ENCODE measurements at regions not wholly inside any gene's neighbourhood (a gene's known extent, or its start where the extent isn't known, plus 50 kb on each side); places are given as distances from the start of the nearest gene placed in this dataset.

DNA sequence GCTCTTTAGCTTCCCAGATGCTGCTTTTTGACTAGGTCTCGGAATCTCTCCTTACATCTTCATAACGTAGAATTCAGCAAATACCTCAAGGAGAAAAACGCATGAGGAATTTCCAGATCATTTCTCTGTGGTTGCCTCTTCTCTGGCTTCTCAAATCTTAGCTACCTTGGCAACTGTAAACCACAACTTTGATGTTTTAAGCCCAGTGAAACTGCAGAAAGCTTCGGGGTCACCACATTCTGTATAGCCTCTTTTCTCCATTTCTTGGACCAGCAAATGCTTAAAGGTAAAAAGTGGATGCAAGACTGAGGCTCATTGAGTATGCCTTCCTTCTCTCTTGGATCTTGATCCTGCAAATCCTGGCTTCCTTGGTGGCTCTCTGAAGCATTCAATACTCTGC lies 125.5 kb upstream of the FBXL4 start:
- DNase-seq (ENCODE audit: low read depth), result no peak

DNA sequence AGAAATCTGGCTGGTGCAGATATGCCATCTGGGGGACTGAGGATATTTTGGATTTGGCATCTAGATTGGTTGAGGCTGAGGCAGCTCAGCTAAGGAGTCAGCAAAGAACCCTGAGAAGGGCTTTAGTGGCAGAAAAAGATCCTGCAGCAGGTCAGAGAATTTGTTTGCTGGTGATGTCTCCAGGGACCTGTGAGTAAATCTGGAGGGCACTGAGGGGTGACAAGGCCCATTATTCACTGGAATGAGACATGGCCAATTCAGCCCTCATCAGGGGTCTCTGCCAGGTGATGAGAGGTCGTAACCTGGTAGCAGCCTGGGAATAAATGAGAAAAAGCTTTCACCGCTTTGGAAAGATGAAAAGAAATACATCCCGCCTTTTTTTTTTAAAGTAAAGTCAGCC lies 118.3 kb upstream of the FBXL4 start:
- no peak for DNase-seq (ENCODE audit: low read depth)

DNA sequence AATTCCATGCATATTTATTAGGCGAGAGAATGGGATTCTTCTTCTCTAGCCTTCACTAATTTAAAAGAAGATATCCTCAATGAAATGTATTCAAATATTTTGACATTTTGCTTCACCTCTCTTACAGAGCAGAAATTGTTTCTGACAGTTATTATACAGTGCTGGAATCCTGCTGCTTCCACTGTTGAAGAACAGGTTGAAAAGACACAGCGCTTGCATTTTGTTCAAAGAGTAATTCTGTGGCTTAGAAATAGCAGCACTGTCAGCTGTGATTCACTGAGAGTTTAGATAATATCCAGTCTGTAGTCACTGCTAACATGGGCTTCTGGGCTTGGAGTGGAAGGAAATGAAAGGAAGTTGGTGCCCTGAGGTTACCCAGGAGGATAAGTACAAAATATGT lies 117.1 kb upstream of the FBXL4 start:
- no peak for DNase-seq (ENCODE audit: low read depth)

DNA sequence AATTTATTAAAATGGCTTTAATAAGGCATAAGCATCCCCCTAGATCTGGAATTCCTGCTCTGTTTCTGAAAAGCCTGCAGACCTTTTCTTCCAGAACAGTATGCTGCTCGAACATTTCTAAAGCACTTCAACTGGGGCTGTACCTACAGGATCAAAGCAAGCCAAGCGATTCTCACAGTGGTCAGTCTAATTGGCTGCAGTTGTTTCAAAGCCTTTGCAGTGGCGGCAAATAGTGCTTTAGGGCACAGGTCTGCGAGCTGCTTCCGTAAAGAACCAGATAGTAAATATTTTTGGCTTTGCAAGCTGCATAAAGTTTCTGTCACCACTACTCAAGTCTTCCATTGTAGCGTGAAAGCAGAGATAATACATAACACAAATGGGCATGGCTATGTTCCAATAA lies 88.9 kb upstream of the FBXL4 start:
- no peak for DNase-seq (ENCODE audit: low read depth)

DNA sequence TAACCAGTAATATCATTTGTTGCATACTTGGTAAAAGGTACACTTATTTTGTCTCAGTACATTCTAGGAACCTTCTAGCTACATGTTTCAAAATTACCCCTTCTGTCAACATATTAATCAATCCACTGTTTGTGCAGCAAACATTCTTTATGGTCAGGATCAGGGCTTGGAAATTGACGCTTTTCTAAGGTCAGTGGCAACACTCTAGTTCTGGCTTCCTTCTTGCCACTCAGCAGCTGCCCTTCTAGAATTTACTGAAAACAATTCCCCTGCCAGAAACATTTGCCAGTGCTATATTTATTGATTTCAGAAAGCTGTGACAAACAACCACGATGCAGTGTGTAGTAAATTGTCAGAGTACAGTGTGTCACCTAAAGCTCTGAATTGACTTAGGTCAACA lies 84.7 kb upstream of the FBXL4 start:
- DNase-seq (ENCODE audit: low read depth), result no peak

DNA sequence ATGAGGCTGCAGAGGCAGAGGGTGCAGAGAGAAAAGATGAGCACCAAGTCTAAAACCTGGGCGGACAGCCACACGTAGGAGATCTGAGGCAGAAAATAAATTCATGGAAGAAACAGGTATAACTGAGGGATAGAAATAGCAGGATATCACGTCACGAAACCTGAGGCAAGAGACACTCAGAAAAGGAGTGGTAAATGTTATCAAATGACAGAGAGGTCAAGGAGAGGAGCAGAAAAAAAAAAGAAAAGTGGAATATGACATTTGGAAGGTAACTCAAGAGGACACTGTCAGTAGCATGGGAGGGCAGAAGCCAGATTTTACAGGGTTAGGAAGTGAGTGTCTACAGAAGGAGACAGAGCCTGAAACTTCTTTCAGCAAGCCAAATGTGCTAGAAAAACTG lies 84.2 kb upstream of the FBXL4 start:
- no peak for DNase-seq (ENCODE audit: low read depth)

DNA sequence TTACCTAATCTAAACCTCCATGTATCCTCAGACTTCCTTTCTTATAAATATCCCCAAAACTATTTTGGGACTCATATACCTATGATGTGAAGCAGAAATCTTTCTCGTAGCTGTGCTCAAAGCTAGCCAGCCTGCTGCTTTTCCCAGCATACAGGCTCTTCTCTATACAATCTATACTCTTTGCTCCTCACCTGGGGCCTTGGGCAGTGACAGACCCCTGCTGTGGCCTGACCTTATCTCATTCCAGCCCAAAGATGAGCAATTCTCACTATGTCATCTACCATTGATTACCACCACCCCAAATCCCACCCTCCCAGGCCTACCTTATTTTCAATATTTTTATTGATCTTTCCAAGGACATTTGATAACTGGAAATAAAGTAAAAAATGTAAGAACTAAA lies 83.2 kb upstream of the FBXL4 start:
- DNase-seq (ENCODE audit: low read depth), result no peak

DNA sequence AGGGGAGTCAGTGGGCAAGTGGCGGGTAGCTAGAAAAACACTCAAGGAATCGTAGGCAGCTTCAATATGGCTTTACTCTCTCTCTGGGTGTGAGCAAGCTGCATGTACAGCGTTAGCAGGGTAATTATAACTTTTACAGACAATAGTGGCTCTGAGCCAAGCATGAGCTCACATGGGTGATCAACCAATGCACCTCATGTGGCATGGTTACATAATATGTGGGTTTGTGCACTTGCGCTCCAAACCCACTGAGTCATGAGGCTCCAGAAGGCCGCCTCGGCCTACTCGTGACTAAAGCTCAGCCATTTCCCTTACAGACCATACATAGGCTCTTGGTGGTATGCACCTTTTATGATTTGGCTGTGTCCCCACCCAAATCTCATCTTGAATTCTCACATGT lies 78.4 kb upstream of the FBXL4 start:
- DNase-seq (ENCODE audit: low read depth), result no peak

DNA sequence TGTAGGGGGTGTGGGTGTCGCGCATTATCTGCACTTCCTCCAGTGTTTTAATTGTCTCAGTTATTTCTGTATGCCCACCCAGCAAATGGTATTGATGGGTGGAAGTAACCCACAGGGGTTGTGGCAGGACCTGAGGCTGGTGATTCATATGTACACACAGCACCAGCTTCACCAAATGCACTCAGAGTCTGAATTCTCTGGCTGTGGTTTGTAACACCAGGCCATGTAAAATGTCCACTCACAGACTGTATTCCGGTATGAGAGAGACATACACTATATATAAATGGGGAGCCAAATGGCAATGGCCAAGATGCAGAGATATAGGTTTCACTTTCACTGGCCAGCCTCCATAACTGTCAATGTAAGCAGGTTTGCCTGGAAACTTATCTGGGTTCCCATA lies 76.3 kb upstream of the FBXL4 start:
- DNase-seq (ENCODE audit: low read depth), result no peak

DNA sequence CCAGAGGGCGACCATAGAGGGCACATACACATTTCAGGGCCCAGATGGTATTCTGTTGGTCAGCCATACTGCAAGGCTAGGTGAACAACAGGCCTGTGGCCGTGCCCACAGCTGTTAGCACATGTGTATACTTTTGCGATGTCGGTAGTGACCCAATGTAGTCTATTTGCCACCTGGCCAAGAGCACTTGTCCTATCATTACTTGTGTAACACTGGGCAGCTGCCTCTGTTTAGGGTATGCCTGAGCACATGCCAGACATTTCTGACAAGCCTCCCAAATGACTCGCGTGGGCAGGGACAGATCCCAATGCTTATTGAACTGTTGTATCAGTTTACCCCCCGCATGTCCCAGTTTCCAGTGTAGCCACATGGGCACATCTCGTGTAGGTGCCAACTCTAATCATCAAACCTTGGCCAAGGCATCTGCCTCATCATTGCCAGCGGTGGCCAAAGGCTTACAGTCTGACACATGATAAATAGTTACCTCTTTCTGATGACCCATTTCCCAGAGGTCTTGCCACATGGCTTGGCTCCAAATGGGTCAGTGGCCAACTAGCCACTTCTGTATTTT lies 74.4 kb upstream of the FBXL4 start:
- DNase-seq (ENCODE audit: low read depth), result no peak

DNA sequence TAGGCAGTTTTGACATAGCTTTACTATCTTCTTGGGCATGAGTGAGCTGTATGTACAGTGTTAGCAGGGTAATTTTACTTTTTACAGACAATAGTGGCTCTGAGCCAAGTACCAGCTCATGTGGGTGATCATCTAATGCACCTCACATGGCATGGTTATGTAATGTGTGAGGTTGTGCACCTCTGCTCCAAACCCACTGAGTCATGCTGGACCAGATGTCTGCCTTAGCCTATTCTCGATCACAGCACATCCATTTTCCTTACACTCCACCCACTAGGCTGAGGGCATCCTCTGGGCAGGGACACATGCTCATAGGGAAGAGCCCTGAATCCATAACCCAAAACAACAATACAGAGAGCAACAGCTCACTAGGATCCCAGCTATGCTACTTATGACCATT lies 71.6 kb upstream of the FBXL4 start:
- no peak for DNase-seq (ENCODE audit: low read depth)

DNA sequence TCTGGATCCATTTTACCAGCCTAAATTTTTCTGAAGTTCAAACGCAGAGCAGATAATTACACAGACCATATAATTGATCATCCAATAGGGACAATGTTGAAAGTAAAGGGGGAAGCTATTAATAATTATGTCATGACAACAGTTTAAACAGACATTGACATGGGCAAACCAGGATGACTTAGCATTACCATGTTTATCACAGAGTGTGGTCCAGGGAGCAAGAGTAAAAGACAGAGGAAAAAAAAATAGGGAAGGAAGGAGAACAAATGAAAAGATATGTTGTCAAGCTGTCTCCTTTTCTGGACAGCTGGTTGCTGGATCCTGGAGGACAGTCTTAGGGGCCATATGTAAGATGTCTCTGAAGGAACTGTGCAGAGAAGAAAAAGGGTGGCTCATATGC lies 69.4 kb upstream of the FBXL4 start:
- no peak for DNase-seq (ENCODE audit: low read depth)

DNA sequence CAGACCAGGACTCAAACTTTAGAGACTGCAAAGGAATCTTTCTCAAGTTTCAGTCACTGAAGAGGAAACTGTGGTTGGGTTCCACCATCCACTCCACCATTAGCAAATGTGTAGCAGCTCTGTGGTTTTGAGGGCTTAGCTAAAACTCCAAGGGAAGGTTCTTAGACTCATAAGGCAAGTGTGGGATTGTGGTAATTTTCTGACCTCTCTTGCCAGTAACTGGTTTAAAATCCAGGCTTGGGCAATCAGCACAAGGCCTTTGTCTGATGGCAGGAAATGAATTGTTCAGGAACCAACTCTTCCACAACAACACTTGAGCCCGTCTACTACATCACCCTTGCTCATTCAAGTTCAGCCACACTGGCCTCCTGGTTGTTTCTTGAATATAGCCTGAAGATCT lies 68.6 kb upstream of the FBXL4 start:
- no peak for DNase-seq (ENCODE audit: low read depth)

DNA sequence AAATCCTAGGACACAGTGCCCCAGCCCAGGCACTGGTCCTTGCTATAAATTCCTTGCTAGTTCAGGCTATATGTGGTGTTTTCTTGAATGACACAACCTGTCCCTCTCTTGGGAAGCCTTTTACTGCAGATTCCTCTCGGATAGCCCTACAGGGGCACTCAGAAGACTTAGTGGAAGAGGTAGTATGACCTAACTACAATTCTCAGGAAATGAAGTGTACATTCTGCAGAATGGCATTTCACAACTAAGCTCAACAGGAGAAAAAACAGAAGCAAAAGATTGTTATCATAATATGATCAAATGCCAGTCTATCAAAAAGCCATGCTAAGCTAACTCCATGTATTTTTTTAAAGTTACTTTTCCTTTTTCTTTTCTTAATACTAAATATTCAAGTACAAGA lies 66.3 kb upstream of the FBXL4 start:
- no peak for DNase-seq (ENCODE audit: low read depth)

DNA sequence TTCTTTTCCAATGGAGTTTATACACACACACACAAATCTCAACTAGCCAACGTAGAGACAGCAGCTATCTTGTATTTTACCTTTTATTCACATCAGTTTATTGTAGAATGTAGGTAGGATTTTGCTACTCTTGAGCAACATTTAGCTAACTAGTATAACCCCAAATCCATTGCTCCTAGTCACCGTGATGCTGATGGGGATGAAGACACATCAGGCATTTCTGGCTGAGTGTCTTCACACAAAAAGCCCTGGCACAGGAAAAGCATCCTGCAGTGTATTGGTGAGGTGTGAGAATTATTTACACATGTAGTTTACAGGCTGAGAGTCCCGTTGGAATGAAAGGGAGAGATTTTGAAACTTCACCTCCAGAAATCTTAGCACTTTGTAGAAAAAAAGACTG lies 65.9 kb upstream of the FBXL4 start:
- DNase-seq (ENCODE audit: low read depth), result no peak

DNA sequence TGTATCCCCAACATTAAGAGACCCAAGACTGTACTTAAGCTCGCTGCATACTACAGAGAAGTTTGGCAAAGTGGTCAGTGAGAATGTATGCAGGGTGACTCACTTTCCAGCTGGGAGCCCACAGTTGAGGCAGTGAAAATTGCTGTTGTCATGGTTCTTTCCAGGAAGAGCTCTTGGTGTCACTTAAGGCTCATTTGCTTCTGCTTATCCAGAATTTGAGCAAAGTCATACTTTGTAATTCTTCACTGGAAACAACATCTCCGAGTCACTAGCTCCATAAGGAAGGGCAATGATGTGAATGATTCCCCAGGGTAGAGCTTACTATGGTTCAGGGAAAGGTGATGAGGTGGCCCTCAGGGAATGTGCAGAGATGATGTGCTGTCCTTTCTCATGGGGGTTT lies 65.4 kb upstream of the FBXL4 start:
- DNase-seq (ENCODE audit: low read depth), result peak; percentile 36

DNA sequence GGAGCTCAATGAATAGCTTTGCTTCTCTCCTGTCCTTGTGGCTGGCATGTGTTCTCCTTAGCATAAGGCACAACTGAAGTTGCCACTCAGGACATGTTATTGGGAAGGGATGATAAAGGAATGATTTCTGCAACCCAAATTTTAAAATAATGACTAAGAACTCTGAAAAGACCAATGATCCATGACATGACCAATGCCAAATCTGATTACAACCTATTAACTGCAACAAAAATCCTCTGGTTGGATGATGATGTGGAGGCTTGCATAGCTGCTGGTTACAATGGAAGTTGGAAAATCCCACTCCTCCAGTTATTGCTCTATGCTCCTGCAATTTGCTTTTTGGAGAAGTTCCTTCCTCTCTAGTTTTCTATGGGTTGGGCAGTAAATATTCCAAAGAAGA lies 63.4 kb upstream of the FBXL4 start:
- no peak for DNase-seq (ENCODE audit: low read depth)

DNA sequence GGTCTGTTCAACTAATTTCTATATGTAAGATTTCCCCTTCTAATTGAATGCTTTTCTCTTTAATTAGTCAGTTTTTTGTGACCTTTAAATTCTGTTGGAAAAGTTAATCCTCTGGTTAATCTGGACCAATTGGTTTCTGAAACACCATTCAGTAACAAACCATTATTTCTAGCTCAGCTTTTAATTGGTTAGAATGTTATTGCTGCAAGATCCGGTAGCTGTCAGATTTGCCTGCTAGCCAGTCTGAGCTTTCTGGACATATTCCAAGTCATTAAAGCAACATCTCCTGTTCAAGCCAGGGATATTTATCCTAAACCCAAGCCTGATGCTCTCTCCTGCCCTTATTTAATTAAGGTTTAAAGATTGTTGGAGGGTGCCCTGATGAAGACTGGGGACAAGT lies 55.1 kb upstream of the FBXL4 start:
- no peak for DNase-seq (ENCODE audit: low read depth)

DNA sequence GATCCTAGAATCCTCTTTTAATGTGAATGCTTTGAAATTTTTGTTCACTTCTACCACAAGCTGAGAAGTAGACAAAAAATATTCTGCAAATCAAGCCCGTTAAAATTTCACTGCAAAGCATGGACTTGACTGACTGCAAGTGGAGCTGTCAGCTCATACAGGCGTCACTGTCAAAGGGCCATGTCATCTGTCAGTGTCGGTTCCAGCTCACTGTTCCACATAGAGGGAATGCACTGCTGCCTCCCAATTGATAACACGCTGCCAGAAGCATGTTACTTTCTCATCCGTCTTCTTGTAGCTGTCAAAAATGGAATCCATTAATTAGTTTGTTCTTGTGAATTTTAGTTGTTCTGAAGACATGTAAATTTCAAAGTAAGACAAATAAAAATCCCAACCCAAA lies 50.4 kb upstream of the FBXL4 start:
- no peak for DNase-seq (ENCODE audit: low read depth)
